ENCODE measurements at regions not wholly inside any gene's neighbourhood (a gene's known extent, or its start where the extent isn't known, plus 50 kb on each side); places are given as distances from the start of the nearest gene placed in this dataset.

- Histone ChIP-seq H3K4ac (replicated peaks; ENCODE audit: insufficient read length, low read depth, low read length) (no peak overlapping the region), H4K91ac (replicated peaks; ENCODE audit: insufficient read length, low read length) (no peak overlapping the region), H2BK15ac (ENCODE audit: low read length) (no peak overlapping the region), H3K4me3 (ENCODE audit: extremely low read depth in 1 of 4, insufficient read depth in 2 of 4, low read depth in 3 of 4, low read length in 4 of 4) (no peak overlapping the region), H2BK120ac (replicated peaks; ENCODE audit: low read depth, low read length) (no peak overlapping the region), H3K27me3 (replicated peaks in 1 of 4; ENCODE audit: control insufficient read depth in 3 of 4, extremely low read depth in 1 of 4, insufficient read depth in 3 of 4, low read length in 3 of 4) (peaks cover 0 to 2% (median 2%) of the 10 kb centered on the region in 4 experiments; a peak in 2 of 7 replicates), H3K79me2 (ENCODE audit: control insufficient read depth in 1 of 2, insufficient read depth in 2 of 2, low read length in 2 of 2) (no peaks in the 10 kb centered on the region), H3K56ac (replicated peaks; ENCODE audit: insufficient read length, low read depth, low read length) (no peak overlapping the region), H3K79me1 (ENCODE audit: low read depth, low read length) (no peaks in the 10 kb centered on the region), H3K23me2 (ENCODE audit: low read depth, low read length) (no peaks in the 10 kb centered on the region), H3K36me3 (ENCODE audit: control insufficient read depth in 2 of 4, insufficient read depth in 4 of 4, low read length in 3 of 4) (no peaks in the 10 kb centered on the region), H3K4me2 (ENCODE audit: insufficient read depth in 1 of 2, low read depth in 2 of 2, low read length in 2 of 2) (no peak overlapping the region), H3K14ac (ENCODE audit: insufficient read length) (no peak overlapping the region), H4K20me1 (replicated peaks in 1 of 2; ENCODE audit: control insufficient read depth in 1 of 2, insufficient read depth in 2 of 2, low read length in 2 of 2) (no peaks in the 10 kb centered on the region), H4K8ac (ENCODE audit: extremely low read depth, insufficient read depth, low read length) (no peak overlapping the region), H3K23ac (ENCODE audit: insufficient read length) (no peak overlapping the region), H2BK5ac (ENCODE audit: low read depth, low read length) (no peak overlapping the region), H2AK5ac (ENCODE audit: low read depth, low read length) (no peak overlapping the region), H3K18ac (ENCODE audit: extremely low read depth, low read length) (no peak overlapping the region), H3K27ac (ENCODE audit: low read depth, low read length) (no peak overlapping the region), H2AFZ (ENCODE audit: low read length) (no peak overlapping the region), H3K9ac (replicated peaks in 1 of 4; ENCODE audit: extremely low read depth in 1 of 4, low read depth in 3 of 4, low read length in 3 of 4) (no peak overlapping the region), H2BK12ac (ENCODE audit: low read depth, low read length) (no peak overlapping the region), H2BK20ac (ENCODE audit: low read length) (no peak overlapping the region), H3K4me1 (replicated peaks in 1 of 4; ENCODE audit: control insufficient read depth in 3 of 4, insufficient read depth in 4 of 4, low read length in 3 of 4) (no peaks in the 10 kb centered on the region), H3K9me3 (ENCODE audit: insufficient read depth in 2 of 2, low read depth in 1 of 2, low read length in 1 of 2) (no peaks in the 10 kb centered on the region), H4K5ac (ENCODE audit: insufficient read length, low read depth, low read length) (no peak overlapping the region)
- ChIA-PET POLR2A (ENCODE audit: partially characterized antibody) (no interaction called here), CTCF (ENCODE audit: partially characterized antibody) (interaction anchor here (0.7 to 1.4 kb wide), 4 partner anchors 11 to 157 kb away, joined by 3 read pairs; no protein-coding TSS in a partner anchor)
- FAIRE-seq = no peak
- WGBS, 2 experiments (ENCODE audit: extremely low coverage in 1 of 2, insufficient coverage in 1 of 2, insufficient read length in 1 of 2, insufficient replicate concordance in 2 of 2, low coverage in 1 of 2, low lambda C conversion rate in 2 of 2, missing lambda C conversion rate in 1 of 2) = 80% methylated on average over 11 of the region's 16 CpGs; no CpG with 5 or more reads in 1 of the 2 experiments
- no peak for DNase-seq (ENCODE audit: low read depth in 1 of 2, low spot score in 2 of 2)
- no peak for TF ChIP-seq RAD21 (IDR thresholded peaks at IDR 0.05 in 1 of 2, conservative IDR thresholded peaks at IDR 0.05 in 1 of 2; ENCODE audit: low read depth in 2 of 2, low read length in 2 of 2)
- no peak for TF ChIP-seq EGR1 (IDR thresholded peaks at IDR 0.05; ENCODE audit: borderline replicate concordance, low read depth, low read length)
- TF ChIP-seq RXRA (IDR thresholded peaks at IDR 0.05; ENCODE audit: insufficient read depth, low read depth, low read length) = no peak
- no peak for TF ChIP-seq JUN (IDR thresholded peaks at IDR 0.05; ENCODE audit: low read depth, low read length)
- no peak for TF ChIP-seq TCF12 (IDR thresholded peaks at IDR 0.05; ENCODE audit: low read depth, low read length)
- no peak for TF ChIP-seq SIN3A (conservative IDR thresholded peaks at IDR 0.05 in 1 of 2, IDR thresholded peaks at IDR 0.05 in 1 of 2; ENCODE audit: low read depth in 1 of 2, low read length in 2 of 2)
- TF ChIP-seq SRF (IDR thresholded peaks at IDR 0.05; ENCODE audit: low read depth, low read length) = no peak
- TF ChIP-seq SIX5 (IDR thresholded peaks at IDR 0.05; ENCODE audit: low read depth, low read length) = no peak
- no peak for TF ChIP-seq USF2 (IDR thresholded peaks at IDR 0.05; ENCODE audit: low read length)
- TF ChIP-seq SIRT6 (IDR thresholded peaks at IDR 0.05; ENCODE audit: low read length) = no peak
- no peak for TF ChIP-seq TAF1 (IDR thresholded peaks at IDR 0.05; ENCODE audit: low read depth, low read length)
- TF ChIP-seq TBP (IDR thresholded peaks at IDR 0.05; ENCODE audit: low read depth, low read length) = no peak
Measured at GRCh38 chr4:8674311-8674885, 81.8 kb downstream of the CPZ start.

Data from H1 (cell line).